ENCODE measurements at regions not wholly inside any gene's neighbourhood (a gene's known extent, or its start where the extent isn't known, plus 50 kb on each side); places are given as distances from the start of the nearest gene placed in this dataset.
A peak's percentile ranks its signal among the peaks of the same experiment; 100 is the strongest.
"Not testable (repeated sequence)": the region's sequence is repeated elsewhere in the genome, so short reads cannot be mapped to it uniquely, and the experiment has no call there.

DNA sequence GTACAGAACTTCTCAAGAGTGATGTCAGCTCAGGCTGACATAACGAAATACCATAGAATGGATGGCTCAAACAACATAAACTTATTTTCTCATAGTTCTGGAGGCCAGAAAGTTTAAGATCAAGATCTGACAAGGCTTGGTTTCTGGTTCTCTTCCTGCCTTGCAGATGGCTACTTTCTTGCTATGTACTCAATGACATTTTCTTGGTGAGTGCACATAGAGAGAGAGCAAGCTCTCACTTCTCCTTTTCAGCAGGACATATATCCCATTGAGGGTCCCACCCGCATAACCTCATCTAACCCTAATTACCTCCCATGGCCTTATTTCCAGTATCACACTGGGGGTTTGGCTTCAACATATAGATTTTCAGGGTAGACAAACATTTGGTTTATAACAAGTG, 1072.1 kb downstream of the PLOD2 start:
- TF ChIP-seq CTCF (IDR thresholded peaks at IDR 0.05): no peak
- H3K27me3 ChIP-seq (ENCODE audit: insufficient read depth in 3 of 3, low read length in 2 of 3): no peaks in the 10 kb centered on the region
- ATAC-seq (no peak), DNase-seq (no peak)
- no peak overlapping the region for H3K27ac ChIP-seq
- no peaks in the 10 kb centered on the region for H3K9me3 ChIP-seq
- no peak overlapping the region for H3K4me3 ChIP-seq
- H3K36me3 ChIP-seq (ENCODE audit: insufficient read depth in 1 of 2, low read depth in 1 of 2): no peaks in the 10 kb centered on the region
- intact Hi-C loops (cut with DNase I): no loop called here
- no peaks in the 10 kb centered on the region for H3K4me1 ChIP-seq
- 65 to 90% (median 67%) methylated on average over 2 of the region's 2 CpGs for WGBS, 3 donors

DNA sequence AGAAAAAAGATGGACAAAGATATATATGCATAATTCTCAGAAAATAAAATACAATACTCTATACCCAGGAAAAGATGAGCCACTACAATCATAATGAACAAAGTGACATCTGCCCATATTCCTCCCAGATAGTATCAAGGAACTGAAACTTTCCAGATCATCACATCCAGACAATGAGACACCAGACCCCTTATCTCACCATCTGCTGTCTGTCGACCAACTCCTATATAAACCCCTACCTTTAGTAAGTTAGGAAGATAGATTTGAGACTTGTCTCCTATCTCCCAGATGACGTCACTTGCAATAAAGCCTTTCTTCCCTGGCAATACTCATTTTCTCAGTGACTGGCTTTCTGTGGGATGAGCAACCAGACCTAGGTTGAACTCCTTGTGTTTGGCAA, 1071.6 kb downstream of the PLOD2 start:
- no peak overlapping the region for H3K4me3 ChIP-seq
- no peaks in the 10 kb centered on the region for H3K36me3 ChIP-seq (ENCODE audit: insufficient read depth in 1 of 2, low read depth in 1 of 2)
- ATAC-seq (no peak), DNase-seq (no peak)
- intact Hi-C loops (cut with DNase I): no loop called here
- H3K9me3 ChIP-seq: no peaks in the 10 kb centered on the region
- H3K4me1 ChIP-seq: no peaks in the 10 kb centered on the region
- TF ChIP-seq CTCF (IDR thresholded peaks at IDR 0.05): no peak
- H3K27me3 ChIP-seq (ENCODE audit: insufficient read depth in 3 of 3, low read length in 2 of 3): no peaks in the 10 kb centered on the region
- WGBS, 3 donors: 78 to 95% (median 87%) methylated on average over 2 of the region's 2 CpGs
- no peak overlapping the region for H3K27ac ChIP-seq

GRCh38 chr3:145094355-145094941, 1066.5 kb downstream of the PLOD2 start:
- no peak for TF ChIP-seq CTCF (IDR thresholded peaks at IDR 0.05)
- peak in 1 of 4 donors; percentile 49 for ATAC-seq
- no peaks in the 10 kb centered on the region for H3K36me3 ChIP-seq (ENCODE audit: insufficient read depth in 1 of 2, low read depth in 1 of 2)
- H3K4me1 ChIP-seq: no peaks in the 10 kb centered on the region
- no peaks in the 10 kb centered on the region for H3K27me3 ChIP-seq (ENCODE audit: insufficient read depth in 3 of 3, low read length in 2 of 3)
- no peak for DNase-seq
- H3K4me3 ChIP-seq: no peak overlapping the region
- intact Hi-C loops (cut with DNase I): no loop called here
- 17 to 29% (median 24%) methylated on average over 3 of the region's 3 CpGs for WGBS, 3 donors
- H3K9me3 ChIP-seq: no peaks in the 10 kb centered on the region
- H3K27ac ChIP-seq: no peak overlapping the region

DNA sequence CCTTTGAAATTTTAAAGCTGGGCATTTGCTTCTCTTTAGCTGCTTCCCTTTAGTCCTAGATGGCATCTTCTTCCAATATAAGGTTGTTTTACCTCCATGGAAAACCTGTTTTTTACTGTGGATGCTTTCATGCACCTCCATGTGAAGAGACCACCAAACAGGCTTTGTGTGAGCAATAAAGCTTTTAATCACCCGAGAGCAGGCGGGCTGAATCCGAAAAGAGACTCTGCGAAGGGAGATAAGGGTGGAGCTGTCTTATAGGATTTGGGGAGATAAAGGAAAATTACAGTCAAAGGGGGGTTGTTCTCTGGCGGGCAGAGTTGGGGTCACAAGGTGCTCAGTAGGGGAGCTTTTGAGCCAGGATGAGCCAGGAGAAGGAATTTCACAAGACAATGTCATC, 1049.8 kb downstream of the PLOD2 start:
- H3K4me3 ChIP-seq; H3K27me3 ChIP-seq (ENCODE audit: insufficient read depth in 3 of 3, low read length in 2 of 3); H3K36me3 ChIP-seq (ENCODE audit: insufficient read depth in 1 of 2, low read depth in 1 of 2); DNase-seq; ATAC-seq; H3K9me3 ChIP-seq; H3K4me1 ChIP-seq; intact Hi-C loops (cut with DNase I); H3K27ac ChIP-seq: not testable (repeated sequence)
- 67 to 78% (median 71%) methylated on average over 5 of the region's 5 CpGs for WGBS, 3 donors

- Histone ChIP-seq H3K36me3 (ENCODE audit: insufficient read depth in 1 of 2, low read depth in 1 of 2) (no peaks in the 10 kb centered on the region), H3K27me3 (ENCODE audit: insufficient read depth in 3 of 3, low read length in 2 of 3) (no peaks in the 10 kb centered on the region), H3K9me3 (no peaks in the 10 kb centered on the region), H3K4me3 (no peak overlapping the region), H3K27ac (no peak overlapping the region), H3K4me1 (no peaks in the 10 kb centered on the region)
- 88 to 91% (median 91%) methylated on average over 4 of the region's 4 CpGs for WGBS, 3 donors
- no peak for TF ChIP-seq CTCF (IDR thresholded peaks at IDR 0.05)
- intact Hi-C loops (cut with DNase I): no loop called here
- ATAC-seq (no peak), DNase-seq (no peak)
Observed at GRCh38 chr3:145116769-145117168, 1044.2 kb downstream of the PLOD2 start.
